Eye (tissue), 1 donor: ENCODE measurements at regions not wholly inside any gene's neighbourhood (a gene's known extent, or its start where the extent isn't known, plus 50 kb on each side); places are given as distances from the start of the nearest gene placed in this dataset.

Experiments used
- DNase-seq: peaks from one replicate; pipeline ENCODE4 v3.0.0-alpha.2; 2015

DNA sequence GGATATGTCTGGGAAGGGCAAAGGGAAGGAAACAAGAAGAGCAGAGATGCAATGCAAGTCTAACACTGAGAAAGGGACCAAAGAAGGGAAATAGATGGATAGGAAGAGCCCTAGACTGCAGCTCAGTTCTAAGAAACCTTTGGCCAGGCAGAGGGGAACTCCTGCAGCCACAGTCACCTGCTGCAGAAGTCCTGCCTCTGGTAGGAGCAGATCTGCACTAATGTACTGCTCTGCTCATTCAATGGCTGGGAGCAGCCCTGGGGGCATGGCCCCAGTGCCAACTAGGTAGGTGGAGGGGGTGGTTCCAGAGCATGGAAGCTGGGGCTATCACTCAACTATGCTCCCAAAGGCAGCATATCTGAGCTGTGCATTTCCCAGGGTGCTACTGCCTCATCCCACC is 388.9 kb downstream of the PCNX1 start:
- no peak for DNase-seq

DNA sequence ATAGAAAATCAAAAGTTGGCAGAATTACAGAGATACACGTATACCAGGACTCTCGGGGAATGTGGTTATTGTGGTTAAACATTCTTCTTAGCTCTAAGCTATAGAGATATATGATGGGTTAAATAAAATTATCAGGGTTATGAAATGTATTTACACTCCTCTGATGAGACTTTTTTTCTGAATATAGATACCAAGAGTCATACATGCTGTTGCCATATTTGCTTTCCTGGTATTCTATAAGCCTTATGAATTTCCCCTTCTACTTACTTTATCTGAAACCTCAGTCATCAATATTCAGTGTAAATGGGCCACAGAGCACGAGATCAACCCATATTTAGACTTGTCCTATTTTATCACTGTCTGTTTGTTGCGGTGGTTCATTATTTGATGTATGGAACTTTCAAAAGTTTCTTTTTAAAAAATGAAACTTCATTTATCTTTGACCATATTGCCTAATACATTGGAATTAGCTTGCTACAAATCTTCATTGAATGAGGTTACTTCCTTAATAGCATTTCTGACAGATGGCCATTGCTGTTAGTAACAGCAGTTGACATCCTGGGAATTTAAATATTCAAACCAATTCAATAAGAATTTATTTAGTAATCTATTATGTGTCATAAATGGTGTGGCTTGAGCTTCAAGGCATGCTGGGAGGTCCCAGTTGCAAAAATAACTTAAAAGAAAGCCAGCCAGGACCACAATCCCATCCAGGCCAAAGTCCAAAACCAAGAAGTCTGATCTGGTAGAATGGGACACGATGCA is 393.5 kb downstream of the PCNX1 start:
- DNase-seq, result no peak

DNA sequence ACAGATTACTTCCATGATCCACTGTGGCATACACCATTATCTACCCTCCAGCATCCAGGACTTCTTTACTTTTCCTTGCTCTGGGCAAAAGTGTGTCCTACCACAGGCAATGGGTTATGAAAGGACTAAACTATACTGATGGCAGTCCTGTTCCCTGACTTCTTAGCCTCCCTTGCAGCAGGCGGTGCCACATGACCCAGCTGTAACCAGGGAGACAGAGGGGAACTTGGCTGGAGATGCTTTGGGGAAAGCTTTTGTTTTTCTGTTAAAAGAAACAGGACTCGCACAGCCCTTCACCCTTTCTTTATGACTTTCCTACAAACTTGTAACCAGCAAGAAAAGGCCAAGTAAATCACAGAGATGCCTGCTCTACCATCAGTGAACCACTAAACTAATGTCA is 394.4 kb downstream of the PCNX1 start:
- peak; percentile 2 for DNase-seq

DNA sequence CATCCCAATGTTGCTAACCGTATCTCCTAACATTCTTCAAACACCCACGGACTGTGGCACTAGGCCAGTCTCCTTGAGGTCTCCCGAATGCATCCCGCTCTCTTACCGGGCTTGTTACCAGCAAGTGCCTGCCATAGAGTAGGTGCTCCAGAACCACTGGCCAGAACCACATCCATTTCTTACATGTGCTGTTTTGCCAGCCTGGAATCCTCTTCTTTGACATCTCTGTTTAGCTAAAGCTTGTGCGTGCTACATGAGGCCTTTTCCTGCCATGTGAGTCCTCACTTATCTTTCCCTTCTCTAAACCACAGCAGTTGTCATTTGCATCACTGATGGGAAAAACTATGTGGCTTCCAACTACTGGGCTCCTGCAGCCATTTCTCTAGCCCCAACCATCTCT is 397.4 kb downstream of the PCNX1 start:
- no peak for DNase-seq

DNA sequence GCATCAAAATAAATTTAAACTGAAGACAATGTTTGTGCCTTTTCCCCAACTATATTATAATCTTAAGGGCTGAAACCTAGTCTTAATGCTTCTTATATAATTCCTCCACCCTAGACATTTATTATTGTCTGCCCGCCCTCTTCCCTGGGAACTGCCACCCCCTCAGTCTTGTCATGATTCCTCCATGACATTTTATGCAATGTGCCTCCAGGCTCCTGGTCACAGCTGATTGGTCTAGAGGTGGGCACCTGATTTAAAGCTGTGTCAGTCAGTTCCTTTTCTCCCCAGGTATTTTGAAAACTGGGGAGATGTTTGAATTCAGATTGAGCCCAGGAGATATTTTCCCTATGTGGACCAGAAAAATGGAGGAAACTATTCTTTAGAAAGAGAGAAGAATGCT is 401.4 kb downstream of the PCNX1 start:
- DNase-seq, result no peak

DNA sequence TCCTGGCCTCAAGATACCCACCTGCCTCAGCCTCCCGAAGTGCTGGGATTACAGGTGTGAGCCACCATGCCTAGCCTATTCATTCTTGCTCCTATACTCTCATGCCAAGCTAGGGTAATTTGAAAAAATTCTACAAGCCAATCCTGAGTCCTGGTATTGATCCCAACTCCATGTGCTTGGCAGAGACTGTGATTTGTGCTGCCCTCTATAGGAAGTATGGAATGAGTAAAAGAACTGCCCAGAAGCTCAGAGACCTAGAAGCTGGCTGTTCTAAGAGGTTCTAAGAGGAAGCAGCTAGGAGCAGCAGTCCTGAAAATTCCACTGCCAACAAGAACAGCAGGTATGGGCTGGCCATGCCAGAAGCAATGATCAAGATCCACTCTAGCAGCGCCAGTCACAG is 402.5 kb downstream of the PCNX1 start:
- no peak for DNase-seq

DNA sequence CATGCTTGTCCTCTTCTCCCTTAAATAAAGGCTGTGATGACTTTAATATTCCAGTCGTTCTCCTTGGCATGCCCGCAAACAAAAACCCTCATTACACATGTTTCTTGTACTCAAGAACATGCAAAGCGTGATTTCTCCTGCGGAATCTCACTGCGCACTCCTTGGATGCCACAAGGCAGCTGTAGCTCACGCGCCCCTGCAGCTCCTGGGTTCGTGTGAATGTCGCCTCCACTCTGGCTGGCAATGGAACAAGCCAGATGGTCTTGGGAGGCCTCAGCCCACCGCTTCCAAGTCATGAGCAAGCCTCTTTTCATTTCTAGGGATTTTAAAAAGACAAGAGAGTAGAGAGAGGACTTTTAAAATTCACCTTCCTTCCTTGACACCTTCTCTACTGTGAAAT is 403.8 kb downstream of the PCNX1 start:
- DNase-seq, result no peak

DNA sequence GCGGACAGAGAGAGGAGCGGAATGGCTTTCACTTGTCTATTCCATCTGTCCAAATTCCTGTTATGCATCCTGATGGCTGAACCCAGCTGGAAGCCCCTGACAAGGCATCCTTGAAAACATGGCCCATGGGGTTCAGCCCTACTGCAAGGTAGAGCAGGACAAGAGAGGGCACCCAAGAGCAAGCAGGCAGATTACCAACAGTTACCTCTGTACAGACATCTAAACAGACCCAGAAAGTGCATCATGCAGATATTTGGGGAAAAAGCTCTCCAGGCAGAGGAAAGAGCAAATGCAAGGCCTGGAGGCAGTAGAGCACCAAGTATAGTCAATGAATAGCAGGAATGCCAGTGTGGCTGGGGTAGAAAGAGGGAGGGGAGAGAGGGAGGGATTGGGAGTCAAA is 407.5 kb downstream of the PCNX1 start:
- DNase-seq, result no peak

DNA sequence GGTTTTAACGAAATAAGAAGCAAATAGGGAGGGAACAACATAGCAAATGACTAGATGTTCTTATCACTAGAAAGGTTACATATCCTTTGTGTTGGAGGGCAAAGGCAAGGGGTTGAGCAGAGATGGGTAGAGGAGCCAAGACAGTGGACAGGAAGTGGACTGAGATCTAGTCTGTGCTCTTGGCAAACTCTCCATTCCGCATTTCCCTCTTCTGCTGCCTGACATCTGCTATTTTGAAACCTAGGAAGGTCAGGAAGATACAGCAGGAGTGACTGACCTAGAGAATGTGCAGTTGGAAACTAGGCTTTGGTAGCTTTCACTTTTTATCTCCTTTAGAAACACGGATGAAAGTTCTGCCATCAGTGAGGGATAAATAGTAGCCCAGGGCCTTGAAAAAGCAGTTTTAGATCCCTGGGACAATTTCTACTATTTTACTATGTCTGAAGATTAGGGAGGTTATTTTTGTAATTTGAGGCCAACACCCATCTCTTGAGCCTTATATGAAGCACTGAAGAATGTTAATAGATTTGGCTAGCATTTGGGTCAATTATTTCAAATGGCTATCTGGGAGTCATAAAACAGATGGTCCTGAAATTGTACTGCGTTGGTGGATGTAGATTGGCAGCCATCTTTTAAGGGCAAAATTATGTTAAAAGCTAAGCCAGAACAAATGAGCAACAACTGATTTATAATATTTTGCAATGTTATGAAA is 410.3 kb downstream of the PCNX1 start:
- DNase-seq, result no peak

DNA sequence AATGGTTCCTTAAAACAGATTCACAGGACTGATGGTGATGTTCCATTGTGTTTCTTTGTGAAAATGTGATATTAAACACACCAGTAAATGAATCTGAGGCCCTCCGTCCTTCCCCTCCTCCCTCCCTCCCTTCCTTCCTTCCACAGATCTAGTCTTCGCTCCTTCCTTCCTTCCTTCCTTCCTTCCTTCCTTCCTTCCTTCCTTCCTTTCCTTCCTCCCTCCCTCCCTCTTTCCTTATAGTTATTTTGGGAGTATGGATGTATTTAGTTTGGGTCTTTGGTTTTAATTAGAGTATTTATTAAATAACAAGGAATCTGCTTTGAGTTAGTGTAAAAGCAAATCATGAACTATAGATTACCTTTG is 410.8 kb downstream of the PCNX1 start:
- no peak for DNase-seq

DNA sequence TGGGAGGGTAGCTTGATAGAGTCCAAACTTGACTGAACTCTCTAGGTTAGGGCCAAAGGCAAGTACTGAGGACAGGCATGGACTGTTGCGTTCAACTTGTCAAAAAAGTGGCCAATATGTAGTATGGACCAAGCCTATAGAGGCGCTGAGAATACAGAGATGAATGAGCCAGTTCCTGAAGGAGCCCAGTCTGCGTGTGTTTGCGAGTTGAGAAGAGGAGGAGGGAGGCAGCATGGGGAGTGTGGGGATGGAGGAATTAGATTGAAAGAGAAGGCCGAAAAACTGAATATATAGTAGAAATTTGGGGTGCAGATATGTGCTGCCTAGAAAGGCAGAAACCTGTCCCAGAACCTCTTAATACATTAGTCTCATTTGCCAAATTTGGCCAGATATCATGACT is 412.4 kb downstream of the PCNX1 start:
- DNase-seq, result no peak

DNA sequence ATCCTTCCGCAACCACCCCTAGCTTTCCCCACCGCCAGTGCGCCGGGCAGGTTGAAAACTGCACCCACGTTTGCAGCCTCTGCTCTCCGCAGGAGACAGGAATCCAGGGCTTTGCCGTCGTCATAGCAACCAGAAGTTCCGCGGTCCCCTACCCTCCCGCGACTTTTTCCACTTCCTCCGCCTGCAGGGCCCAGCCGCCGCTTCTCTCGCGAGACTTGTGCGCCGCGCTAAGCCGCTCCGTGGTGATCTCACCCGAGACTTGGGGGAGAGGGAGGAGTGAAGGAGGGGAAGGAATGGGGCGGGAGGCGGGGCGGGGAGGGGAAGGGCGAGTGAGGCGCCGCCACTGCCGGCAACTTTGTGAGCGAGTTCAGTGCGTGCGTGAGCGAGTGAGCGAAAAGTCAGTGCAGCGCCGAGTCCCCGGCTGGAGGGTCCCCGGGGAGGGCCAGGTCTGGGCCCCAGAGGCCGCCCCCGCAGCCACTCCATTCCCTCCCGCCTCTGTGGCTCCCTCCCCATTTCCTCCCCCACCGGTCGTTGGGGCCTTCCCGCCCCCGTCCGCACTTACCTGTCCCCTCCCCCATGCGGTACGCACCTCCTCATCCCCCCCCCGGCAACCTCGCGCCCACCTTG is 413.0 kb downstream of the PCNX1 start, which contains the start of gene SIPA1L1:
SIPA1L1 (plus strand) TSS at position 370 of the 627 bp plus-strand sequence.
- DNase-seq, result peak; percentile 99

DNA sequence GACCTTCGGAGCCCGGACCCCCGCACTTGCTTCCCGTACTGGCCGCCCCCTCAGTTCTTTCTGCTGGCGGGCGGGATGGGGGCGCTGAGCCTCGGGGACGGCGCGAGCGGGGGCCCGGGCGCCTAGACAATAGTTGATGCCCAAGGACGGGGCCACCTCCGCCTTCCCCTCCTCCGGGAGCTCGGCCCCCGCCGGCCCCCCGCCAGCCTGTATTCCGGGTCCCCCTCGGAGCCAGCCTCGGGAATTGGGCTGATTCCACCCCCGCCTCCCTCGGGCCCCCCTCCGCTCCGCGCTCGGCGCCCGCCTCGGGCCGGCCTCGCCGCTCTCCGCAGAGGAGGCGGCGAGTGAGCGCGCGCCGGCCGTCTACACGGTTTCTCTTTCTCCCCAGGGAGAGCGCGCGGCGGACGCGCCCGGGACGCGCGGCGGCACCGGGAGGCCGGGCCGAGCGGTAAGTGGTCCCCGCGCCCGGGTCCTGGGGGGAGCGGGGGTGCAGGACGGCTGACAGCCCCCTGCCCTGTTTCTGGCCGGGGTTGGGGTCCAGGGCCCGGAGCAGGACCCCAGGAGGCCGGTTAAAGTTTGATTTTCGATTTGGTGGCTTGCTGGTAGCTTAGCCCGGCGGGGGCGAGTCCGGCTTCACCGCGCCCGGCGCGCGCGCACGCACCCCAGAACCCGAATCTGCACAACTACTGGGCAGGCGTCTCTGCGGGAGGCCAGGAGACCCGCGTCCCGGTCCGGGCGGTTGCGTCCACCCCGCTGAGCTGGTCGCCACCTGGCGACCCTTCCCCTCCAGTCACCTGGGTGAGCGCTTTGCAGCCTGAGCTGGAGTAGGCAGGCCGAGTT is 413.7 kb downstream of the PCNX1 start:
- peak; percentile 85 for DNase-seq

DNA sequence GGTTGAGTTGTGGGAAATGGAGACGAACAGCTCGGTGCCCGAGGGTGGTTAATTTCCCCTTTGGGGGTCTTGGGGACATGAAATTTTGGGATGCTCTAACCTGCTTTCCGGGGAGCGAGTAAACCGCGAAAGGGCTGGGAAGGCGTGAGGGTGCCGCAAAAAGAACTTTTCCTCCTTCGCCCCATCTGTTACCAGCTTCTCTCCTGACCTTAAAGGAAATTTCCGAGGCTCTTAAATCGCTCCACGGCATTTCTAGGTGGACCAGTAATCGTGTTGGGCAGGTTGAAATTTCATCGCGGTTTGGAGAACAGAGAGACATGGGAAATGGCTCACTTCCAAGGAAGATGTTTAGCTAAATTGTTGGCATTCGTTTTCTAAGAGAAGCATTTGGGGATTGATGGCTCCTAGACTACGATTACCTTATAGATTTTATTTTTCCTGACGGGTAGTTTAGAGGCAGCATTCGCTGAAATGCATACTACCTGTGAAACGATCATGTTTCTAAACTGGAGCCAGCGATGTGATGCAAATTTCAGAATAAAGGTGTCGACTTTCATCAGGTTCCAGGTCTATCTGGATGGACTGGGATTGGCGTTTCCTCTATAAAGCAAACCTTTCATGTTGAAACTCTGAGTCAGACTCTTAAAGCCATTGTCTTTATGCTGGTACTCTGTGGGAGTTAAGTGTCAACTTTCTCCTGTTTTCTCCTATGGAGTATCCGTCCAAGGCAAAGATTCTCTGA is 414.5 kb downstream of the PCNX1 start:
- DNase-seq, result peak; percentile 78

DNA sequence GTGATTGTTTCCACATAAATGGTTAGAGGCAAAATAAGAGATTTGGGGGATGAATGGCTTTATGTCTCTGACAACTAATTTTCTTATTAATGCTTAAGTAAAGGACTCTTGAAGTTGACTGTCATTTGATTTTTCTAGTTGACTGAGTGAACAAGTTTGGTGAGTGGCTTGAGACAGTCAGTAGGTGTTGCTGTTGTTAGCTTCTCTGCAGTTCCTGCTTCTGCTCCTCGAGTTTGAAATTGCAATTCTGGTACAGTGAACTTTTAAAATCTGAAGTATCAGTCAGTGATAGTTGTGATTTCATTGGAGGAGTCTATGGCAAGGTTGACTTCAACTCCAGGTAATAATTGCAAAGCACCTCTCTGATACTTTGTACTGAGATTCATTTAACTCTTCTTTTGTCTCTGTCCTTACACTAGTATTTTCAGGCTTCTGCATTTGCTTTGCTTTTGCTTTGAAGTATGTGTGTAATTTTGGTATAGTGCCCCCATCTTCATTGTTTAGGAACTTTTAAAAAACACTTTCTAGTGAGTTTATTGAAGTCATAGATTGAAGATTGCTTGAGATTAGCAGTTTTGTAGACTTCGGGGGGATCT is 415.5 kb downstream of the PCNX1 start:
- DNase-seq, result peak; percentile 62

DNA sequence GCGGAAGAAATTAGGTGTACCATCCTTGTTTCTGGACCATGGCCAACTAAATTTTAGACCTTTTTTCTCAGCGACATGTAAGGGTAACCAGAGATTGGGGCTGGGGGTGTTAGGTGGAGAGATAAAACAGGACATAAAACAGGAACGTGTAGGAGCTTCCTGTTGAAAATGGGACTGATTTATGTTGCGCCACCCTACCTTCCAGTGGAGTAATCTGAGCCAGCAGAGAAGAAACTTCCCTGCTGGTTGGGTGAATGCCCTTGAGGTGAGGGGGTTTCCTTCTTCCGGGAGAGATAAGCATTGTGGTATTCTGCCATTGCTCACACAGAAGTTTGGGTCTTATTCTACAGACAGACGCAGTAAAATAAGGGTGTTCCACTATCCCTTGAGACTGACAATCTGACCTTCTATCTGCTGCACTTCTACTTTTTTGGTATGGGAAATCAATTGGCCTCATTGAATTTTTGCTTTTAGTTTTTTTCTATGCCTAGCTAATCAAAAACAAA is 417.6 kb downstream of the PCNX1 start:
- DNase-seq, result no peak

DNA sequence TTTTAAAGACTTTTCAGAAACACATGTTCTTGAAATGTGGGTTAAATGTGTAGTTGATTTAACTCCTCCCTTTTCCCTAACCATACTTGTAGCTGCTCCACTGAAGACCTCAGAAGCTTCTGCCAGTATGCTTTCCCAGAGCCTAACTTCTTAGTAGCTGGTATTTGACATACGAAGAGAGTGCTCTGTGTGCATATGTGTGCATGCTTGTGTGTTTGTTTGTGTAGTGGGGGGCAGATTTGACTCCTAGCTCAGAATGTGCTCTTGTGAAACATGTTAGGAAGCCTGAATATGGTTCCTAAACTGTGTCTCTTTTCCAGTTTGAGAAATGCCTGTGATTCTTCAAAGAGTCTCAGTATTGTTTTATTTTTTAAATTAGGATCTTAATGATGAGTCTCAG is 420.4 kb downstream of the PCNX1 start:
- DNase-seq, result no peak

DNA sequence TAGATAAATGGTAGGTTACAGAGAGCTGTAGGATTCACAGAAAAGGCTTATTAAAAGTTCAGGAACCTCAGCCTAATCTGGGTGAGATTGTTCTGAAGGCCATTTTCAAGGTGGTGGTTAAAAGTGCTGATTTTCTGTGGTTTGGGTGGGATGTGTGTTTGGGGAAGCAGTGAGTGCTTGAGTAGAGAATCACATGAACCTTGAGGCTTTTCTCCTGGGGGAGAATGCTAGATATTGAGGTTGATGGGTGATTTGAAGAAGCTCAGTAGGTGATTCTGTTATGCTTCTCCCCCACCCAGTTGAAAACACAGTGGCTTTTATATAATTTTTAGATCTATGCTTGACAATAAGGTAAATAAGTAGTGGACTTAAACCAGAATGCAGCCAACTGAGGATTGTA is 420.9 kb downstream of the PCNX1 start:
- no peak for DNase-seq

DNA sequence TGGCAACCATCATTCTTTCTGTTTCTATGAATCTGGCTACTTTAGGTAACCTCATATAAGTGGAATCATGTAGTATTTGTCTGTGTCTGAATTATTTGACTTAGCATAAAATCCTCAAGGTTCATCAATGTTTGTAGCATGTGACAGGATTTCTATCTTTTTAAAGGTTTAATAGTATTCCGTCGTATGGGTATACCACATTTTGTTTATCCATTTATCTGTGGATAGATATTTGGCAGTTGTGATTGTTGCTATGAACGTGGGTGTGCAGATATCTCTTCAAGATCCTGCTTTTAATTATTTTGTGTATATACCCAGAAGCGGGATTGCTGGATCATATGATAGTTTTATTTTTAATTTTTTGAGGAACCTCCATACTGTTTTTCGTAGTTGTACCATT is 421.7 kb downstream of the PCNX1 start:
- no peak for DNase-seq

DNA sequence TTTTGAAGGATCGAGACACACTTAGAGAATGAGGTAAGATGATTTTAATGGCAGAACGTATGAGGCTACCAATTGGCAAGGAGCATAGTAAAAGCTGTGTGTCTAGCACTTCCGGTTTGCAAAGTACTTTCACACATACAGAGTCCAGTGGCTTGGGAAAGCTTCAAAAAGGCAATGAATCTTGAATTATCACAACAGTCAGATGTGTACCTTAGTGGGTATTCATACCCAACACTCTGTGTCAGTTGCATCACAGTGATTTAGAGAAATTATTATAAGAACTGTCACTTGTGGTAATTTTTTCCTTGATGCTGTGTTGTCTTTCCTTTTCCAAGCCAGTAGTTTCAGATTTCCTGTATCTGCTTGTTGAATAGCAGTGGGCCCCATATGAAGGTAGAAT is 424.1 kb downstream of the PCNX1 start:
- no peak for DNase-seq

DNA sequence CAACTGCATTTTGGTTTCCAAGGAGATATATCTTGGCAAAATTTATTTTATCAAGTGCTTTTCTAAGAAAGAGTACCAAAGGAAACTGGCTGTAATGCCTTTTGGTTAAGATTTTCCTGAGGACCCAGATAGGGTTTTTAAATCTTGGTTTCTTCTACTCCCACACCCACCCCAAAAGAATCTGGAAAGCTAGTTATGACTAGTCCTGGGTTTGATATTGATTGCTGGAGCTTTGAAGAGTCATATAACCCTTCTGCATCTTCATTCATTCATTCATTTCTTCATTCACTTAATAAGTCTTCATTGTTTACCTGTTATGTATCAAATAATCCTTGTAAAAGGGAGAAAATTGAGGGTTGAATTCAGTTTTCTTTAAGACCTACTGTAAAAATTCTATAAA is 425.2 kb downstream of the PCNX1 start:
- no peak for DNase-seq

DNA sequence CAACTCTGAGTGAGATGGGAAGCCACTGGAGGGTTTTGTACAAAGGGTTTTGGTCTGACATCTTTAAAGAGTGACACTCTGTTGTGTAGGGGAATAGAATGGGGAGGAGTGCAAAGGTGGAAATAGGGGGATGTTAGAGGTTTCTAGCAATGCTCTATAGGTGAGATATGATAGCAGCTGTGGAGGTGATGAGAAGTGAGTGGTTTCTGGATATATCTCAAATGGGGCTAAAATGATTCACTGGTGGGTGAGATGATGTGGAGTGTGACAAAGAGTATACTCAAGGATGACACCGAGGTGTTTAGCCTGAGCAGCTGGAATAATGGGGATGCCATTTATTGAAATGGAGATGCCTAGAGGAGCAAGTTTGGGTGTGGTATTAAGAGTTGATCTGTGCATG is 426.4 kb downstream of the PCNX1 start:
- no peak for DNase-seq
